ENCODE measurements at regions not wholly inside any gene's neighbourhood (a gene's known extent, or its start where the extent isn't known, plus 50 kb on each side); places are given as distances from the start of the nearest gene placed in this dataset.

- intact Hi-C loops (cut with micrococcal nuclease) = no loop called here
- no peak for ATAC-seq
- no peak for DNase-seq (ENCODE audit: low read depth, low spot score)
- Histone ChIP-seq H3K36me3 (ENCODE audit: control insufficient read depth in 1 of 2, insufficient read depth in 2 of 2, low read length in 2 of 2) (no peaks in the 10 kb centered on the region; a peak in 1 of 4 replicates), H3K27me3 (ENCODE audit: insufficient read depth, low read length) (no peaks in the 10 kb centered on the region), H3K9me2 (ENCODE audit: insufficient read depth) (no peaks in the 10 kb centered on the region), H4K20me1 (ENCODE audit: insufficient read depth) (no peaks in the 10 kb centered on the region), H3K4me3 (replicated peaks in 1 of 2; ENCODE audit: low read depth in 1 of 2, low read length in 2 of 2) (no peak overlapping the region), H3K4me1 (ENCODE audit: control insufficient read depth in 1 of 2, insufficient read depth in 2 of 2, low read length in 2 of 2) (no peaks in the 10 kb centered on the region), H3K27ac (ENCODE audit: low read depth, low read length) (no peak overlapping the region), H2AFZ (ENCODE audit: low read depth, low read length, poor library complexity, severe bottlenecking) (no peak overlapping the region), H3K9ac (ENCODE audit: low read length) (no peak overlapping the region), H3K79me2 (ENCODE audit: insufficient read depth, low read length) (no peaks in the 10 kb centered on the region), H3K9me3 (ENCODE audit: control insufficient read depth in 1 of 2, insufficient read depth in 1 of 2, low read depth in 1 of 2, low read length in 2 of 2) (peaks cover 6 to 30% of the 10 kb centered on the region in 2 experiments; a peak in 2 of 4 replicates), H3K4me2 (ENCODE audit: low read length) (no peak overlapping the region)
- TF ChIP-seq SIN3A (IDR thresholded peaks at IDR 0.05; ENCODE audit: low read depth) = no peak
- TF ChIP-seq JUND (IDR thresholded peaks at IDR 0.05) = no peak
- TF ChIP-seq ZFX (IDR thresholded peaks at IDR 0.05) = no peak
- TF ChIP-seq CEBPB (IDR thresholded peaks at IDR 0.05; ENCODE audit: low read depth) = no peak
- CTCF ChIA-PET = no interaction called here
- RAD21 ChIA-PET (ENCODE audit: low non-redundant PET in 1 of 2, low total read pairs in 2 of 2, uncharacterized antibody in 2 of 2, unreplicated experiment in 2 of 2) = no interaction called here
- BruUV-seq (replicated peaks) = no TSS peak
- POLR2A ChIA-PET = no interaction called here
Measured at GRCh38 chr10:109428775-109429491, 494.4 kb downstream of the XPNPEP1 start.

DNA sequence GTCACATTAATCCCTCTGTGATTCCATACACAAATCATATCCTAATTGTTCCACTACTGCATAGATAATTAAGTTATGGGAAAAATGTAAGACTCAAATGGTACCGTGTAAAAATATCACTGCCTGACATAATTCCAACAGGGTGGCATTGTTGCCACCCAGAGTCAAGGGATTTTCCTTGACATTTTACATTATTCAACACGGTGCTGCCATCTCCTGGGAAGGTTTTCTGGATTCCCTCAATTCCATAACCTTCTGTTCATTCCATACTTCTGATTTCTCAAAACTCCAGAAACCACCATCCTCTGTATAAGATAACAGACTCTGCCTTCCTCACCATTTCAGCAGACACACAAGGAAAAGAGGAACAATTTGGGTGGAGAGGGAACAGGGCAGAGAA lies 495.9 kb downstream of the XPNPEP1 start:
- Histone ChIP-seq H3K4me2 (ENCODE audit: low read length) (no peak overlapping the region), H3K9me3 (ENCODE audit: control insufficient read depth in 1 of 2, insufficient read depth in 1 of 2, low read depth in 1 of 2, low read length in 2 of 2) (peaks cover 8 to 32% of the 10 kb centered on the region in 2 experiments; a peak in 2 of 4 replicates), H3K79me2 (ENCODE audit: insufficient read depth, low read length) (no peaks in the 10 kb centered on the region), H2AFZ (ENCODE audit: low read depth, low read length, poor library complexity, severe bottlenecking) (no peak overlapping the region), H3K9ac (ENCODE audit: low read length) (no peak overlapping the region), H3K27me3 (ENCODE audit: insufficient read depth, low read length) (no peaks in the 10 kb centered on the region), H3K4me3 (replicated peaks in 1 of 2; ENCODE audit: low read depth in 1 of 2, low read length in 2 of 2) (no peak overlapping the region), H3K4me1 (ENCODE audit: control insufficient read depth in 1 of 2, insufficient read depth in 2 of 2, low read length in 2 of 2) (no peaks in the 10 kb centered on the region), H3K36me3 (ENCODE audit: control insufficient read depth in 1 of 2, insufficient read depth in 2 of 2, low read length in 2 of 2) (no peaks in the 10 kb centered on the region; a peak in 1 of 4 replicates), H4K20me1 (ENCODE audit: insufficient read depth) (no peaks in the 10 kb centered on the region), H3K27ac (ENCODE audit: low read depth, low read length) (no peak overlapping the region), H3K9me2 (ENCODE audit: insufficient read depth) (no peaks in the 10 kb centered on the region)
- CTCF ChIA-PET = no interaction called here
- DNase-seq (ENCODE audit: low read depth, low spot score) = no peak
- POLR2A ChIA-PET = no interaction called here
- no TSS peak for BruUV-seq (replicated peaks)
- RAD21 ChIA-PET (ENCODE audit: low non-redundant PET in 1 of 2, low total read pairs in 2 of 2, uncharacterized antibody in 2 of 2, unreplicated experiment in 2 of 2) = no interaction called here
- intact Hi-C loops (cut with micrococcal nuclease) = no loop called here
- no peak for ATAC-seq
- no peak for TF ChIP-seq EZH2 (IDR thresholded peaks at IDR 0.05)
- no peak for TF ChIP-seq POLR2AphosphoS5 (IDR thresholded peaks at IDR 0.05; ENCODE audit: low read depth, low read length)
- no peak for TF ChIP-seq CEBPB (IDR thresholded peaks at IDR 0.05; ENCODE audit: low read depth)
- no peak for TF ChIP-seq EGR1 (IDR thresholded peaks at IDR 0.05; ENCODE audit: low read depth)
- TF ChIP-seq, protein P1, sequence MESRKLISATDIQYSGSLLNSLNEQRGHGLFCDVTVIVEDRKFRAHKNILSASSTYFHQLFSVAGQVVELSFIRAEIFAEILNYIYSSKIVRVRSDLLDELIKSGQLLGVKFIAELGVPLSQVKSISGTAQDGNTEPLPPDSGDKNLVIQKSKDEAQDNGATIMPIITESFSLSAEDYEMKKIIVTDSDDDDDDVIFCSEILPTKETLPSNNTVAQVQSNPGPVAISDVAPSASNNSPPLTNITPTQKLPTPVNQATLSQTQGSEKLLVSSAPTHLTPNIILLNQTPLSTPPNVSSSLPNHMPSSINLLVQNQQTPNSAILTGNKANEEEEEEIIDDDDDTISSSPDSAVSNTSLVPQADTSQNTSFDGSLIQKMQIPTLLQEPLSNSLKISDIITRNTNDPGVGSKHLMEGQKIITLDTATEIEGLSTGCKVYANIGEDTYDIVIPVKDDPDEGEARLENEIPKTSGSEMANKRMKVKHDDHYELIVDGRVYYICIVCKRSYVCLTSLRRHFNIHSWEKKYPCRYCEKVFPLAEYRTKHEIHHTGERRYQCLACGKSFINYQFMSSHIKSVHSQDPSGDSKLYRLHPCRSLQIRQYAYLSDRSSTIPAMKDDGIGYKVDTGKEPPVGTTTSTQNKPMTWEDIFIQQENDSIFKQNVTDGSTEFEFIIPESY (IDR thresholded peaks at IDR 0.05; ENCODE audit: extremely low read depth, insufficient replicate concordance, low read length) = no peak
- TF ChIP-seq EZH2phosphoT487 (IDR thresholded peaks at IDR 0.05; ENCODE audit: borderline replicate concordance) = no peak
- TF ChIP-seq SRF (IDR thresholded peaks at IDR 0.05; ENCODE audit: low read depth) = no peak
- no peak for TF ChIP-seq FOSL1 (IDR thresholded peaks at IDR 0.05; ENCODE audit: low read depth)
- TF ChIP-seq RAD21 (IDR thresholded peaks at IDR 0.05; ENCODE audit: low read depth) = no peak
- TF ChIP-seq ZNF274 (IDR thresholded peaks at IDR 0.05; ENCODE audit: low read depth, low read length) = no peak

All from HCT116 (cell line).